Duodenal mucosa (tissue), 2 donors: ENCODE measurements at regions not wholly inside any gene's neighbourhood (a gene's known extent, or its start where the extent isn't known, plus 50 kb on each side); places are given as distances from the start of the nearest gene placed in this dataset.

Experiments
- H3K27ac ChIP-seq: one replicate; pipeline ENCODE4 v1.7.0; 2013; ENCODE audit warnings: low read depth, low read length
- H3K27me3 ChIP-seq, 2 donors: one replicate each; pipeline ENCODE4 v1.7.0; 2013; ENCODE audit warnings: low read length in 2 of 2, control low read depth in 1 of 2; ENCODE audit not compliant: insufficient read depth in 2 of 2, control insufficient read depth in 1 of 2
- H3K36me3 ChIP-seq, 2 donors: one replicate each; pipeline ENCODE4 v1.7.0; 2013; ENCODE audit warnings: low read length in 2 of 2, control low read depth in 1 of 2; ENCODE audit not compliant: insufficient read depth in 2 of 2, control insufficient read depth in 1 of 2
- H3K4me1 ChIP-seq, 2 donors: one replicate each; pipeline ENCODE4 v1.7.0; 2013; ENCODE audit warnings: low read length in 2 of 2, control low read depth in 1 of 2; ENCODE audit not compliant: insufficient read depth in 2 of 2, control insufficient read depth in 1 of 2
- H3K4me3 ChIP-seq, 2 donors: one replicate each; pipeline ENCODE4 v1.7.0; 2013; ENCODE audit warnings: low read length in 2 of 2, low read depth in 1 of 2
- H3K9ac ChIP-seq, 2 donors: one replicate each; pipeline ENCODE4 v1.7.0; 2013; ENCODE audit warnings: low read length in 2 of 2, low read depth in 1 of 2
- H3K9me3 ChIP-seq, 2 donors: one replicate each; pipeline ENCODE4 v1.7.0; 2013; ENCODE audit warnings: low read length in 2 of 2, control low read depth in 1 of 2; ENCODE audit not compliant: control insufficient read depth in 1 of 2

GRCh38 chr18:40413160-40413559, 1541.9 kb upstream of the PIK3C3 start:
- H3K9me3 ChIP-seq = peaks cover 0 to 2% of the 10 kb centered on the region in 2 donors
- no peak overlapping the region for H3K4me3 ChIP-seq
- no peak overlapping the region for H3K27ac ChIP-seq
- H3K27me3 ChIP-seq = no peaks in the 10 kb centered on the region
- no peak overlapping the region for H3K9ac ChIP-seq
- no peaks in the 10 kb centered on the region for H3K4me1 ChIP-seq
- no peaks in the 10 kb centered on the region for H3K36me3 ChIP-seq

- H3K9me3 ChIP-seq = peaks cover 0 to 2% of the 10 kb centered on the region in 2 donors
- H3K9ac ChIP-seq = no peak overlapping the region
- H3K36me3 ChIP-seq = no peaks in the 10 kb centered on the region
- no peak overlapping the region for H3K27ac ChIP-seq
- no peaks in the 10 kb centered on the region for H3K27me3 ChIP-seq
- H3K4me1 ChIP-seq = no peaks in the 10 kb centered on the region
- H3K4me3 ChIP-seq = no peak overlapping the region
Observed at GRCh38 chr18:40412410-40412809, 1542.6 kb upstream of the PIK3C3 start.

GRCh38 chr18:40407909-40408308, 1547.1 kb upstream of the PIK3C3 start:
- no peak overlapping the region for H3K9ac ChIP-seq
- H3K9me3 ChIP-seq = no peaks in the 10 kb centered on the region
- no peaks in the 10 kb centered on the region for H3K27me3 ChIP-seq
- no peaks in the 10 kb centered on the region for H3K36me3 ChIP-seq
- no peaks in the 10 kb centered on the region for H3K4me1 ChIP-seq
- no peak overlapping the region for H3K4me3 ChIP-seq
- H3K27ac ChIP-seq = no peak overlapping the region

- no peak overlapping the region for H3K9ac ChIP-seq
- no peaks in the 10 kb centered on the region for H3K4me1 ChIP-seq
- no peak overlapping the region for H3K4me3 ChIP-seq
- H3K27me3 ChIP-seq = no peaks in the 10 kb centered on the region
- peaks cover 0 to 2% of the 10 kb centered on the region in 2 donors for H3K9me3 ChIP-seq
- no peak overlapping the region for H3K27ac ChIP-seq
- no peaks in the 10 kb centered on the region for H3K36me3 ChIP-seq
Observed at GRCh38 chr18:40404284-40404683, 1550.8 kb upstream of the PIK3C3 start.

GRCh38 chr18:40402052-40402451, 1553.0 kb upstream of the PIK3C3 start:
- no peak overlapping the region for H3K4me3 ChIP-seq
- peaks cover 0 to 3% of the 10 kb centered on the region in 2 donors for H3K9me3 ChIP-seq
- H3K9ac ChIP-seq = no peak overlapping the region
- no peaks in the 10 kb centered on the region for H3K4me1 ChIP-seq
- H3K27me3 ChIP-seq = no peaks in the 10 kb centered on the region
- no peak overlapping the region for H3K27ac ChIP-seq
- no peaks in the 10 kb centered on the region for H3K36me3 ChIP-seq

GRCh38 chr18:40388121-40388520, 1566.9 kb upstream of the PIK3C3 start:
- Histone ChIP-seq H3K9ac (no peak overlapping the region), H3K27me3 (no peaks in the 10 kb centered on the region), H3K4me3 (no peak overlapping the region), H3K4me1 (no peaks in the 10 kb centered on the region), H3K36me3 (no peaks in the 10 kb centered on the region), H3K27ac (no peak overlapping the region), H3K9me3 (peaks cover 0 to 4% of the 10 kb centered on the region in 2 donors)

- Histone ChIP-seq H3K4me1 (no peaks in the 10 kb centered on the region), H3K9ac (no peak overlapping the region), H3K27me3 (no peaks in the 10 kb centered on the region), H3K9me3 (peaks cover 0 to 4% of the 10 kb centered on the region in 2 donors), H3K4me3 (no peak overlapping the region), H3K27ac (no peak overlapping the region), H3K36me3 (no peaks in the 10 kb centered on the region)
Observed at GRCh38 chr18:40387130-40387787, 1567.8 kb upstream of the PIK3C3 start.

GRCh38 chr18:40382197-40382596, 1572.8 kb upstream of the PIK3C3 start:
- Histone ChIP-seq H3K4me1 (no peaks in the 10 kb centered on the region), H3K9ac (no peak overlapping the region), H3K4me3 (no peak overlapping the region), H3K9me3 (no peaks in the 10 kb centered on the region), H3K27me3 (no peaks in the 10 kb centered on the region), H3K36me3 (no peaks in the 10 kb centered on the region), H3K27ac (no peak overlapping the region)

- no peaks in the 10 kb centered on the region for H3K4me1 ChIP-seq
- H3K9me3 ChIP-seq = no peaks in the 10 kb centered on the region
- H3K27me3 ChIP-seq = no peaks in the 10 kb centered on the region
Observed at GRCh38 chr18:40380686-40381439, 1574.2 kb upstream of the PIK3C3 start.

GRCh38 chr18:40375837-40376236, 1579.2 kb upstream of the PIK3C3 start:
- no peaks in the 10 kb centered on the region for H3K27me3 ChIP-seq
- no peaks in the 10 kb centered on the region for H3K9me3 ChIP-seq
- H3K9ac ChIP-seq = no peak overlapping the region
- no peaks in the 10 kb centered on the region for H3K4me1 ChIP-seq
- no peak overlapping the region for H3K4me3 ChIP-seq
- H3K36me3 ChIP-seq = no peaks in the 10 kb centered on the region
- no peak overlapping the region for H3K27ac ChIP-seq

More at GRCh38 chr18:40380686-40381439, 1574.2 kb upstream of the PIK3C3 start:
- Histone ChIP-seq H3K27ac (no peak overlapping the region), H3K9ac (no peak overlapping the region), H3K4me3 (no peak overlapping the region), H3K36me3 (no peaks in the 10 kb centered on the region)
